OCI-LY3 (cell line): ENCODE measurements at regions not wholly inside any gene's neighbourhood (a gene's known extent, or its start where the extent isn't known, plus 50 kb on each side); places are given as distances from the start of the nearest gene placed in this dataset.

Experiments
- EZH2phosphoT487 ChIP-seq: fragments of 200-600 bp; shearing (Covaris generic); IDR thresholded peaks from 2 replicates; pipeline ENCODE4 v1.6.1; 2018; ENCODE audit warnings: antibody characterized with exemption, mixed run types, low read depth
- TF ChIP-seq, protein P1 (sequence below): fragments of 200-600, 300-600 bp; sonication (generic); IDR thresholded peaks from 2 replicates; pipeline ENCODE4 v1.5.1; 2014; ENCODE audit warnings: antibody characterized with exemption, low read length, low read depth

DNA sequence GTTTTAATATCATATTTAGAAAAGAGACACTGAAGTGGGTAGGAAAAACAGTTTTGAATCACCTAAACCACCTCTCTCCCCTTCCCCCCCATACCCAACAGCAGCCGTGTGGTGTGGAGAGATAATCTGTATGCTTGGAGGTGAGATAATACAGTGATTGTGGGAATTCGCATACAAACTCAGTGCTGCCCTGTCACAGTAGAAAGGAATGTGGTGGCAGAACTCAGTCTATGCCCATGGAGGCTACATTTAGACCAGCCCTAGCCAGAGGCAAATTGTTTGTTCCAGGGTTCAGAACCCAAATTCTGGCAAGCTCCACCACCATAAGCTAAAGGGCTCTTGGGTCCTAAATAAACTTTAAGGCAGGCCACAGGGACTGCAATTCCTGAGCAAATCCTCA, 827.0 kb downstream of the C12orf50 start:
- TF ChIP-seq, protein P1, sequence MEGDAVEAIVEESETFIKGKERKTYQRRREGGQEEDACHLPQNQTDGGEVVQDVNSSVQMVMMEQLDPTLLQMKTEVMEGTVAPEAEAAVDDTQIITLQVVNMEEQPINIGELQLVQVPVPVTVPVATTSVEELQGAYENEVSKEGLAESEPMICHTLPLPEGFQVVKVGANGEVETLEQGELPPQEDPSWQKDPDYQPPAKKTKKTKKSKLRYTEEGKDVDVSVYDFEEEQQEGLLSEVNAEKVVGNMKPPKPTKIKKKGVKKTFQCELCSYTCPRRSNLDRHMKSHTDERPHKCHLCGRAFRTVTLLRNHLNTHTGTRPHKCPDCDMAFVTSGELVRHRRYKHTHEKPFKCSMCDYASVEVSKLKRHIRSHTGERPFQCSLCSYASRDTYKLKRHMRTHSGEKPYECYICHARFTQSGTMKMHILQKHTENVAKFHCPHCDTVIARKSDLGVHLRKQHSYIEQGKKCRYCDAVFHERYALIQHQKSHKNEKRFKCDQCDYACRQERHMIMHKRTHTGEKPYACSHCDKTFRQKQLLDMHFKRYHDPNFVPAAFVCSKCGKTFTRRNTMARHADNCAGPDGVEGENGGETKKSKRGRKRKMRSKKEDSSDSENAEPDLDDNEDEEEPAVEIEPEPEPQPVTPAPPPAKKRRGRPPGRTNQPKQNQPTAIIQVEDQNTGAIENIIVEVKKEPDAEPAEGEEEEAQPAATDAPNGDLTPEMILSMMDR = no peak
- no peak for TF ChIP-seq EZH2phosphoT487
